SJCRH30 (cell line): ENCODE measurements at regions not wholly inside any gene's neighbourhood (a gene's known extent, or its start where the extent isn't known, plus 50 kb on each side); places are given as distances from the start of the nearest gene placed in this dataset.
A peak's percentile ranks its signal among the peaks of the same experiment; 100 is the strongest.

ENCODE experiments used
- DNase-seq, 2 experiments: peaks; one replicate each; pipeline ENCODE4 v3.0.0-alpha.2; 2015 to 2020
- H3K27ac ChIP-seq: fragments of 250-450 bp; sonication (Bioruptor Pico); 2 replicates; pipeline ENCODE4 v1.5.1; 2020; ENCODE audit warnings: mild to moderate bottlenecking, moderate library complexity
- H3K27me3 ChIP-seq: fragments of 250-450 bp; sonication (Bioruptor Pico); 2 replicates; pipeline ENCODE4 v1.5.1; 2020; ENCODE audit warnings: mild to moderate bottlenecking, moderate library complexity
- H3K36me3 ChIP-seq: fragments of 250-450 bp; sonication (Bioruptor Pico); 2 replicates; pipeline ENCODE4 v1.5.1; 2020; ENCODE audit warnings: mild to moderate bottlenecking, moderate library complexity
- H3K4me1 ChIP-seq: fragments of 250-450 bp; sonication (Bioruptor Pico); 2 replicates; pipeline ENCODE4 v1.5.1; 2020; ENCODE audit warnings: mild to moderate bottlenecking, moderate library complexity
- H3K4me3 ChIP-seq: fragments of 250-450 bp; sonication (Bioruptor Pico); 2 replicates; pipeline ENCODE4 v1.5.1; 2020; ENCODE audit warnings: mild to moderate bottlenecking, moderate library complexity
- H3K9me3 ChIP-seq: fragments of 250-450 bp; sonication (Bioruptor Pico); replicated peaks from 2 replicates; pipeline ENCODE4 v1.5.1; 2020; ENCODE audit warnings: mild to moderate bottlenecking, moderate library complexity

GRCh38 chr2:128538396-128538795 lies 219.7 kb upstream of the HS6ST1 start:
- no peak for DNase-seq
- H3K9me3 ChIP-seq = no peaks in the 10 kb centered on the region
- H3K27ac ChIP-seq = no peak overlapping the region
- H3K36me3 ChIP-seq = no peaks in the 10 kb centered on the region
- no peaks in the 10 kb centered on the region for H3K27me3 ChIP-seq
- no peak overlapping the region for H3K4me3 ChIP-seq
- peaks cover 5% of the 10 kb centered on the region; the same call in 1 of the 2 replicates for H3K4me1 ChIP-seq

- H3K27me3 ChIP-seq = no peaks in the 10 kb centered on the region
Measured at GRCh38 chr2:128540670-128541069, 222.0 kb upstream of the HS6ST1 start.

GRCh38 chr2:128541448-128541847 lies 222.8 kb upstream of the HS6ST1 start:
- DNase-seq = no peak
- no peak overlapping the region for H3K27ac ChIP-seq

More at GRCh38 chr2:128540670-128541069, 222.0 kb upstream of the HS6ST1 start:
- Histone ChIP-seq H3K4me3 (no peak overlapping the region), H3K9me3 (no peaks in the 10 kb centered on the region), H3K4me1 (peaks cover 5% of the 10 kb centered on the region; the same call in 1 of the 2 replicates), H3K36me3 (no peaks in the 10 kb centered on the region), H3K27ac (no peak overlapping the region)
- no peak for DNase-seq

GRCh38 chr2:128543036-128543435 lies 224.4 kb upstream of the HS6ST1 start:
- H3K27ac ChIP-seq = no peak overlapping the region
- H3K36me3 ChIP-seq = no peaks in the 10 kb centered on the region
- no peaks in the 10 kb centered on the region for H3K4me1 ChIP-seq
- no peak overlapping the region for H3K4me3 ChIP-seq
- H3K27me3 ChIP-seq = no peaks in the 10 kb centered on the region
- no peak for DNase-seq
- no peaks in the 10 kb centered on the region for H3K9me3 ChIP-seq

More at GRCh38 chr2:128541448-128541847, 222.8 kb upstream of the HS6ST1 start:
- Histone ChIP-seq H3K27me3 (no peaks in the 10 kb centered on the region), H3K4me1 (peaks cover 5% of the 10 kb centered on the region; the same call in 1 of the 2 replicates), H3K9me3 (no peaks in the 10 kb centered on the region), H3K36me3 (no peaks in the 10 kb centered on the region), H3K4me3 (no peak overlapping the region)

- Histone ChIP-seq H3K27me3 (no peaks in the 10 kb centered on the region), H3K36me3 (no peaks in the 10 kb centered on the region), H3K4me3 (no peak overlapping the region), H3K4me1 (no peaks in the 10 kb centered on the region), H3K9me3 (no peaks in the 10 kb centered on the region), H3K27ac (no peak overlapping the region)
- peak; percentile 19 to 32 for DNase-seq
Measured at GRCh38 chr2:128543646-128544045, 225.0 kb upstream of the HS6ST1 start.

- Histone ChIP-seq H3K27ac (no peak overlapping the region), H3K4me1 (no peaks in the 10 kb centered on the region), H3K27me3 (no peaks in the 10 kb centered on the region), H3K4me3 (no peak overlapping the region), H3K9me3 (no peaks in the 10 kb centered on the region), H3K36me3 (no peaks in the 10 kb centered on the region)
- no peak for DNase-seq
Measured at GRCh38 chr2:128544321-128545037, 225.8 kb upstream of the HS6ST1 start.

GRCh38 chr2:128545085-128545484 lies 226.4 kb upstream of the HS6ST1 start:
- no peak for DNase-seq
- Histone ChIP-seq H3K4me1 (no peaks in the 10 kb centered on the region), H3K9me3 (no peaks in the 10 kb centered on the region), H3K36me3 (no peaks in the 10 kb centered on the region), H3K27me3 (no peaks in the 10 kb centered on the region), H3K27ac (no peak overlapping the region), H3K4me3 (no peak overlapping the region)

GRCh38 chr2:128545829-128546228 lies 227.2 kb upstream of the HS6ST1 start:
- no peak for DNase-seq
- no peak overlapping the region for H3K4me3 ChIP-seq
- no peaks in the 10 kb centered on the region for H3K36me3 ChIP-seq
- H3K4me1 ChIP-seq = no peaks in the 10 kb centered on the region
- H3K27ac ChIP-seq = no peak overlapping the region
- no peaks in the 10 kb centered on the region for H3K9me3 ChIP-seq
- no peaks in the 10 kb centered on the region for H3K27me3 ChIP-seq

GRCh38 chr2:128547667-128548066 lies 229.0 kb upstream of the HS6ST1 start:
- Histone ChIP-seq H3K4me1 (no peaks in the 10 kb centered on the region), H3K27ac (no peak overlapping the region), H3K36me3 (no peaks in the 10 kb centered on the region), H3K27me3 (no peaks in the 10 kb centered on the region), H3K9me3 (no peaks in the 10 kb centered on the region), H3K4me3 (no peak overlapping the region)
- no peak for DNase-seq

GRCh38 chr2:128548461-128548891 lies 229.8 kb upstream of the HS6ST1 start:
- no peak overlapping the region for H3K27ac ChIP-seq
- H3K4me1 ChIP-seq = no peaks in the 10 kb centered on the region
- DNase-seq = no peak
- no peaks in the 10 kb centered on the region for H3K27me3 ChIP-seq
- no peaks in the 10 kb centered on the region for H3K36me3 ChIP-seq
- no peaks in the 10 kb centered on the region for H3K9me3 ChIP-seq
- no peak overlapping the region for H3K4me3 ChIP-seq

GRCh38 chr2:128549094-128549493 lies 230.4 kb upstream of the HS6ST1 start:
- Histone ChIP-seq H3K27ac (no peak overlapping the region), H3K4me1 (no peaks in the 10 kb centered on the region), H3K4me3 (no peak overlapping the region), H3K27me3 (no peaks in the 10 kb centered on the region), H3K36me3 (no peaks in the 10 kb centered on the region), H3K9me3 (no peaks in the 10 kb centered on the region)
- no peak for DNase-seq

- no peak overlapping the region for H3K4me3 ChIP-seq
- no peaks in the 10 kb centered on the region for H3K9me3 ChIP-seq
- no peak overlapping the region for H3K27ac ChIP-seq
- DNase-seq = no peak
- H3K36me3 ChIP-seq = no peaks in the 10 kb centered on the region
- no peaks in the 10 kb centered on the region for H3K4me1 ChIP-seq
- H3K27me3 ChIP-seq = no peaks in the 10 kb centered on the region
Measured at GRCh38 chr2:128549646-128550260, 231.1 kb upstream of the HS6ST1 start.

- no peaks in the 10 kb centered on the region for H3K27me3 ChIP-seq
- no peaks in the 10 kb centered on the region for H3K9me3 ChIP-seq
- DNase-seq = no peak
- H3K4me3 ChIP-seq = no peak overlapping the region
- no peak overlapping the region for H3K27ac ChIP-seq
- no peaks in the 10 kb centered on the region for H3K36me3 ChIP-seq
- H3K4me1 ChIP-seq = no peaks in the 10 kb centered on the region
Measured at GRCh38 chr2:128550389-128550788, 231.7 kb upstream of the HS6ST1 start.

GRCh38 chr2:128550801-128551416 lies 232.2 kb upstream of the HS6ST1 start:
- no peaks in the 10 kb centered on the region for H3K36me3 ChIP-seq
- H3K9me3 ChIP-seq = no peaks in the 10 kb centered on the region
- H3K4me3 ChIP-seq = no peak overlapping the region
- no peaks in the 10 kb centered on the region for H3K27me3 ChIP-seq
- no peak for DNase-seq
- H3K4me1 ChIP-seq = no peaks in the 10 kb centered on the region
- no peak overlapping the region for H3K27ac ChIP-seq

- no peak overlapping the region for H3K27ac ChIP-seq
- DNase-seq = no peak
- H3K27me3 ChIP-seq = no peaks in the 10 kb centered on the region
Measured at GRCh38 chr2:128551435-128551834, 232.8 kb upstream of the HS6ST1 start.

More at GRCh38 chr2:128551435-128551834, 232.8 kb upstream of the HS6ST1 start:
- H3K36me3 ChIP-seq = no peaks in the 10 kb centered on the region
- no peak overlapping the region for H3K4me3 ChIP-seq
- H3K9me3 ChIP-seq = no peaks in the 10 kb centered on the region
- H3K4me1 ChIP-seq = no peaks in the 10 kb centered on the region
